ENCODE measurements at regions not wholly inside any gene's neighbourhood (a gene's known extent, or its start where the extent isn't known, plus 50 kb on each side); places are given as distances from the start of the nearest gene placed in this dataset.

- POLR2A ChIA-PET: no interaction called here
- no peak overlapping the region for H3K27ac ChIP-seq
- H3K9me3 ChIP-seq: no peaks in the 10 kb centered on the region
- peaks cover 12% of the 10 kb centered on the region for H3K4me1 ChIP-seq
- CTCF ChIA-PET: interaction anchor here (0.8 to 1.9 kb wide), 2 partner anchors 16 to 47 kb away, joined by 3 to 6 read pairs; no protein-coding TSS in a partner anchor
- no peak overlapping the region for H3K4me3 ChIP-seq
- DNase-seq (ENCODE audit: low read depth in 1 of 2, low spot score in 1 of 2) (no peak), FAIRE-seq (no peak), ATAC-seq (no peak)
- H3K4me2 ChIP-seq: no peak overlapping the region
- TF ChIP-seq JUNB (IDR thresholded peaks at IDR 0.05) (no peak), ATOH8 (CRISPR knock-in tag; IDR thresholded peaks at IDR 0.05; ENCODE audit: low read depth) (no peak), NR3C1 (IDR thresholded peaks at IDR 0.05) (no peak), FOSL2 (IDR thresholded peaks at IDR 0.05) (no peak), FOSL2 (CRISPR knock-in tag; IDR thresholded peaks at IDR 0.05) (no peak), KDM5A (IDR thresholded peaks at IDR 0.05) (no peak), GATA3 (IDR thresholded peaks at IDR 0.05; ENCODE audit: borderline replicate concordance) (no peak), BHLHE40 (IDR thresholded peaks at IDR 0.05; ENCODE audit: low read depth, low read length) (no peak), POLR2A (IDR thresholded peaks at IDR 0.05; ENCODE audit: low read length) (no peak), ESRRA (IDR thresholded peaks at IDR 0.05; ENCODE audit: borderline replicate concordance, low read length) (no peak), EHMT2 (IDR thresholded peaks at IDR 0.05; ENCODE audit: low read depth) (no peak), JUN (IDR thresholded peaks at IDR 0.05) (no peak), PBX3 (IDR thresholded peaks at IDR 0.05) (no peak), NPAS2 (CRISPR knock-in tag; IDR thresholded peaks at IDR 0.05; ENCODE audit: borderline replicate concordance) (no peak), PHF8 (IDR thresholded peaks at IDR 0.05; ENCODE audit: borderline replicate concordance, low read depth) (no peak), TFCP2L1 (CRISPR knock-in tag; IDR thresholded peaks at IDR 0.05) (no peak), CBX8 (IDR thresholded peaks at IDR 0.05) (no peak), ZSCAN20 (CRISPR knock-in tag; IDR thresholded peaks at IDR 0.05) (no peak), CBX2 (IDR thresholded peaks at IDR 0.05; ENCODE audit: borderline replicate concordance, low read depth) (no peak), REST (IDR thresholded peaks at IDR 0.05) (no peak)
- 88% methylated on average over 7 of the region's 7 CpGs for WGBS (ENCODE audit: missing lambda C conversion rate)
These were observed 251.5 kb downstream of the TFCP2L1 start for GRCh38 chr2:121033461-121033996.

GRCh38 chr2:121034551-121034950 lies 250.5 kb downstream of the TFCP2L1 start:
- ChIA-PET POLR2A (no interaction called here), CTCF (no interaction called here)
- Histone ChIP-seq H3K9me3 (no peaks in the 10 kb centered on the region), H3K27ac (no peak overlapping the region), H3K4me2 (no peak overlapping the region), H3K4me1 (peaks cover 16% of the 10 kb centered on the region), H3K4me3 (no peak overlapping the region)
- DNase-seq (ENCODE audit: low read depth in 1 of 2, low spot score in 1 of 2): no peak
- WGBS (ENCODE audit: missing lambda C conversion rate): 67% methylated on average over 5 of the region's 5 CpGs
- no peak for TF ChIP-seq REST (IDR thresholded peaks at IDR 0.05)
- no peak for TF ChIP-seq HMGXB4 (CRISPR knock-in tag; IDR thresholded peaks at IDR 0.05; ENCODE audit: borderline replicate concordance)
- TF ChIP-seq HES2 (IDR thresholded peaks at IDR 0.05): no peak
- no peak for TF ChIP-seq RARB (CRISPR knock-in tag; IDR thresholded peaks at IDR 0.05)
- no peak for TF ChIP-seq CBX8 (IDR thresholded peaks at IDR 0.05)
- TF ChIP-seq JUN (IDR thresholded peaks at IDR 0.05): no peak
- TF ChIP-seq NPAS2 (CRISPR knock-in tag; IDR thresholded peaks at IDR 0.05; ENCODE audit: borderline replicate concordance): no peak
- TF ChIP-seq FOSL2 (IDR thresholded peaks at IDR 0.05): no peak
- no peak for TF ChIP-seq FOSL2 (CRISPR knock-in tag; IDR thresholded peaks at IDR 0.05)
- TF ChIP-seq HOXB13 (CRISPR knock-in tag; IDR thresholded peaks at IDR 0.05; ENCODE audit: low read depth): no peak
- no peak for TF ChIP-seq PHF8 (IDR thresholded peaks at IDR 0.05; ENCODE audit: borderline replicate concordance, low read depth)
- no peak for FAIRE-seq
- ATAC-seq: no peak
